ENCODE measurements at regions not wholly inside any gene's neighbourhood (a gene's known extent, or its start where the extent isn't known, plus 50 kb on each side); places are given as distances from the start of the nearest gene placed in this dataset.

GRCh38 chr4:58216461-58216860, 1106.3 kb upstream of the IGFBP7 start:
- no peak for DNase-seq (ENCODE audit: low read depth)
- TF ChIP-seq CTCF (IDR thresholded peaks at IDR 0.05; ENCODE audit: insufficient read depth, low read depth, low read length, missing control alignments): no peak
- H3K4me3 ChIP-seq (ENCODE audit: low read depth, low read length): no peak overlapping the region

GRCh38 chr4:58214376-58214775, 1104.2 kb upstream of the IGFBP7 start:
- DNase-seq (ENCODE audit: low read depth): no peak
- no peak for TF ChIP-seq CTCF (IDR thresholded peaks at IDR 0.05; ENCODE audit: insufficient read depth, low read depth, low read length, missing control alignments)
- H3K4me3 ChIP-seq (ENCODE audit: low read depth, low read length): no peak overlapping the region

GRCh38 chr4:58209551-58209950, 1099.4 kb upstream of the IGFBP7 start:
- no peak overlapping the region for H3K4me3 ChIP-seq (ENCODE audit: low read depth, low read length)
- no peak for DNase-seq (ENCODE audit: low read depth)
- no peak for TF ChIP-seq CTCF (IDR thresholded peaks at IDR 0.05; ENCODE audit: insufficient read depth, low read depth, low read length, missing control alignments)

GRCh38 chr4:58209001-58209400, 1098.8 kb upstream of the IGFBP7 start:
- H3K4me3 ChIP-seq (ENCODE audit: low read depth, low read length): no peak overlapping the region
- DNase-seq (ENCODE audit: low read depth): no peak
- TF ChIP-seq CTCF (IDR thresholded peaks at IDR 0.05; ENCODE audit: insufficient read depth, low read depth, low read length, missing control alignments): no peak

GRCh38 chr4:58205446-58206235, 1095.5 kb upstream of the IGFBP7 start:
- no peak for DNase-seq (ENCODE audit: low read depth)
- no peak for TF ChIP-seq CTCF (IDR thresholded peaks at IDR 0.05; ENCODE audit: insufficient read depth, low read depth, low read length, missing control alignments)
- no peak overlapping the region for H3K4me3 ChIP-seq (ENCODE audit: low read depth, low read length)

GRCh38 chr4:58192217-58192616, 1082.0 kb upstream of the IGFBP7 start:
- no peak for DNase-seq (ENCODE audit: low read depth)
- H3K4me3 ChIP-seq (ENCODE audit: low read depth, low read length): no peak overlapping the region
- no peak for TF ChIP-seq CTCF (IDR thresholded peaks at IDR 0.05; ENCODE audit: insufficient read depth, low read depth, low read length, missing control alignments)

- DNase-seq (ENCODE audit: low read depth): no peak
- TF ChIP-seq CTCF (IDR thresholded peaks at IDR 0.05; ENCODE audit: insufficient read depth, low read depth, low read length, missing control alignments): no peak
- H3K4me3 ChIP-seq (ENCODE audit: low read depth, low read length): no peak overlapping the region
Measured at GRCh38 chr4:58191109-58191508, 1080.9 kb upstream of the IGFBP7 start.

Measured in GM12865 (cell line).